ENCODE measurements at regions not wholly inside any gene's neighbourhood (a gene's known extent, or its start where the extent isn't known, plus 50 kb on each side); places are given as distances from the start of the nearest gene placed in this dataset.
"Not testable (repeated sequence)": the region's sequence is repeated elsewhere in the genome, so short reads cannot be mapped to it uniquely, and the experiment has no call there.

GRCh38 chr18:76051396-76052226, 443.4 kb downstream of the ZNF516 start:
- Mint-ChIP-seq H3K27ac (no peak overlapping the region), H3K36me3 (ENCODE audit: low read depth) (no peaks in the 10 kb centered on the region), H3K27me3 (ENCODE audit: low read depth) (no peaks in the 10 kb centered on the region), H3K4me3 (no peak overlapping the region), H3K4me1 (ENCODE audit: low read depth) (no peaks in the 10 kb centered on the region), H3K9me3 (ENCODE audit: insufficient read depth) (no peaks in the 10 kb centered on the region)
- POLR2A ChIA-PET = no interaction called here
- ATAC-seq (no peak), DNase-seq (no peak)
- CTCF ChIA-PET = no interaction called here

GRCh38 chr18:76046221-76046620, 448.8 kb downstream of the ZNF516 start:
- CTCF ChIA-PET = no interaction called here
- Mint-ChIP-seq H3K4me1 (ENCODE audit: low read depth) (no peaks in the 10 kb centered on the region), H3K9me3 (ENCODE audit: insufficient read depth) (no peaks in the 10 kb centered on the region), H3K27me3 (ENCODE audit: low read depth) (no peaks in the 10 kb centered on the region), H3K36me3 (ENCODE audit: low read depth) (no peaks in the 10 kb centered on the region), H3K4me3 (no peak overlapping the region), H3K27ac (no peak overlapping the region)
- DNase-seq (no peak), ATAC-seq (no peak)
- POLR2A ChIA-PET = no interaction called here

- H3K4me1 Mint-ChIP-seq (ENCODE audit: low read depth) = no peaks in the 10 kb centered on the region
- POLR2A ChIA-PET = no interaction called here
These were observed 452.5 kb downstream of the ZNF516 start for GRCh38 chr18:76042511-76042910.

GRCh38 chr18:76018210-76018609, 476.8 kb downstream of the ZNF516 start:
- Mint-ChIP-seq H3K4me3 (no peak overlapping the region), H3K27me3 (ENCODE audit: low read depth) (no peaks in the 10 kb centered on the region), H3K36me3 (ENCODE audit: low read depth) (no peaks in the 10 kb centered on the region), H3K4me1 (ENCODE audit: low read depth) (no peaks in the 10 kb centered on the region), H3K9me3 (ENCODE audit: insufficient read depth) (peaks cover 7% of the 10 kb centered on the region), H3K27ac (no peak overlapping the region)
- CTCF ChIA-PET = no interaction called here
- DNase-seq (no peak), ATAC-seq (no peak)
- POLR2A ChIA-PET = no interaction called here

More at GRCh38 chr18:76042511-76042910, 452.5 kb downstream of the ZNF516 start:
- Mint-ChIP-seq H3K9me3 (ENCODE audit: insufficient read depth) (no peaks in the 10 kb centered on the region), H3K27ac (no peak overlapping the region), H3K36me3 (ENCODE audit: low read depth) (no peaks in the 10 kb centered on the region), H3K4me3 (no peak overlapping the region), H3K27me3 (ENCODE audit: low read depth) (no peaks in the 10 kb centered on the region)
- no peak for ATAC-seq
- CTCF ChIA-PET = no interaction called here
- DNase-seq = no peak

GRCh38 chr18:76013057-76013456, 482.0 kb downstream of the ZNF516 start:
- Mint-ChIP-seq H3K27me3 (ENCODE audit: low read depth) (no peaks in the 10 kb centered on the region), H3K27ac (no peak overlapping the region), H3K4me3 (no peak overlapping the region), H3K36me3 (ENCODE audit: low read depth) (no peaks in the 10 kb centered on the region), H3K9me3 (ENCODE audit: insufficient read depth) (no peaks in the 10 kb centered on the region), H3K4me1 (ENCODE audit: low read depth) (no peaks in the 10 kb centered on the region)
- ChIA-PET POLR2A (no interaction called here), CTCF (no interaction called here)
- DNase-seq (no peak), ATAC-seq (no peak)

- Mint-ChIP-seq H3K36me3 (ENCODE audit: low read depth) (no peaks in the 10 kb centered on the region), H3K27me3 (ENCODE audit: low read depth) (no peaks in the 10 kb centered on the region), H3K9me3 (ENCODE audit: insufficient read depth) (no peaks in the 10 kb centered on the region), H3K4me1 (ENCODE audit: low read depth) (no peaks in the 10 kb centered on the region), H3K4me3 (no peak overlapping the region), H3K27ac (no peak overlapping the region)
- ChIA-PET POLR2A (no interaction called here), CTCF (no interaction called here)
- ATAC-seq (no peak), DNase-seq (no peak)
These were observed 489.3 kb downstream of the ZNF516 start for GRCh38 chr18:76005632-76006208.

- H3K9me3 Mint-ChIP-seq (ENCODE audit: insufficient read depth); H3K27ac Mint-ChIP-seq; CTCF ChIA-PET; H3K4me1 Mint-ChIP-seq (ENCODE audit: low read depth); POLR2A ChIA-PET; ATAC-seq; H3K36me3 Mint-ChIP-seq (ENCODE audit: low read depth); DNase-seq; H3K27me3 Mint-ChIP-seq (ENCODE audit: low read depth); H3K4me3 Mint-ChIP-seq: not testable (repeated sequence)
These were observed 507.1 kb downstream of the ZNF516 start for GRCh38 chr18:75987913-75988312.

- Mint-ChIP-seq H3K36me3 (ENCODE audit: low read depth) (no peaks in the 10 kb centered on the region), H3K27ac (no peak overlapping the region), H3K9me3 (ENCODE audit: insufficient read depth) (no peaks in the 10 kb centered on the region), H3K27me3 (ENCODE audit: low read depth) (no peaks in the 10 kb centered on the region), H3K4me1 (ENCODE audit: low read depth) (no peaks in the 10 kb centered on the region), H3K4me3 (no peak overlapping the region)
- POLR2A ChIA-PET = no interaction called here
- CTCF ChIA-PET = no interaction called here
- no peak for ATAC-seq
- no peak for DNase-seq
These were observed 510.2 kb downstream of the ZNF516 start for GRCh38 chr18:75984853-75985252.

GRCh38 chr18:75981102-75981501, 513.9 kb downstream of the ZNF516 start:
- ChIA-PET CTCF (no interaction called here), POLR2A (no interaction called here)
- Mint-ChIP-seq H3K9me3 (ENCODE audit: insufficient read depth) (no peaks in the 10 kb centered on the region), H3K36me3 (ENCODE audit: low read depth) (no peaks in the 10 kb centered on the region), H3K27me3 (ENCODE audit: low read depth) (no peaks in the 10 kb centered on the region), H3K4me3 (no peak overlapping the region), H3K27ac (no peak overlapping the region), H3K4me1 (ENCODE audit: low read depth) (no peaks in the 10 kb centered on the region)
- no peak for ATAC-seq
- no peak for DNase-seq

GRCh38 chr18:75977081-75977480, 518.0 kb downstream of the ZNF516 start:
- ATAC-seq = no peak
- Mint-ChIP-seq H3K27ac (no peak overlapping the region), H3K27me3 (ENCODE audit: low read depth) (no peaks in the 10 kb centered on the region), H3K4me3 (no peak overlapping the region), H3K9me3 (ENCODE audit: insufficient read depth) (no peaks in the 10 kb centered on the region), H3K36me3 (ENCODE audit: low read depth) (no peaks in the 10 kb centered on the region), H3K4me1 (ENCODE audit: low read depth) (no peaks in the 10 kb centered on the region)
- POLR2A ChIA-PET = no interaction called here
- CTCF ChIA-PET = no interaction called here
- no peak for DNase-seq

- ChIA-PET CTCF (no interaction called here), POLR2A (no interaction called here)
- Mint-ChIP-seq H3K9me3 (ENCODE audit: insufficient read depth) (no peaks in the 10 kb centered on the region), H3K4me1 (ENCODE audit: low read depth) (no peaks in the 10 kb centered on the region), H3K36me3 (ENCODE audit: low read depth) (no peaks in the 10 kb centered on the region), H3K27me3 (ENCODE audit: low read depth) (no peaks in the 10 kb centered on the region), H3K27ac (no peak overlapping the region), H3K4me3 (no peak overlapping the region)
- ATAC-seq (no peak), DNase-seq (no peak)
These were observed 524.8 kb downstream of the ZNF516 start for GRCh38 chr18:75970212-75970611.

- ChIA-PET POLR2A (no interaction called here), CTCF (no interaction called here)
- no peak for ATAC-seq
These were observed 528.6 kb downstream of the ZNF516 start for GRCh38 chr18:75966431-75966830.

GRCh38 chr18:75962036-75962572, 532.9 kb downstream of the ZNF516 start:
- H3K27me3 Mint-ChIP-seq (ENCODE audit: low read depth) = no peaks in the 10 kb centered on the region
- DNase-seq = no peak
- POLR2A ChIA-PET = no interaction called here
- no peak overlapping the region for H3K4me3 Mint-ChIP-seq
- no peaks in the 10 kb centered on the region for H3K9me3 Mint-ChIP-seq (ENCODE audit: insufficient read depth)
- H3K4me1 Mint-ChIP-seq (ENCODE audit: low read depth) = no peaks in the 10 kb centered on the region
- no peaks in the 10 kb centered on the region for H3K36me3 Mint-ChIP-seq (ENCODE audit: low read depth)
- no peak overlapping the region for H3K27ac Mint-ChIP-seq
- ATAC-seq = no peak
- CTCF ChIA-PET = no interaction called here

More at GRCh38 chr18:75966431-75966830, 528.6 kb downstream of the ZNF516 start:
- Mint-ChIP-seq H3K27ac (no peak overlapping the region), H3K4me3 (no peak overlapping the region), H3K36me3 (ENCODE audit: low read depth) (no peaks in the 10 kb centered on the region), H3K4me1 (ENCODE audit: low read depth) (no peaks in the 10 kb centered on the region), H3K9me3 (ENCODE audit: insufficient read depth) (no peaks in the 10 kb centered on the region), H3K27me3 (ENCODE audit: low read depth) (no peaks in the 10 kb centered on the region)
- DNase-seq = no peak
